Mesothelial cell of epicardium (in vitro differentiated cells): ENCODE measurements at regions not wholly inside any gene's neighbourhood (a gene's known extent, or its start where the extent isn't known, plus 50 kb on each side); places are given as distances from the start of the nearest gene placed in this dataset.
"Not testable (repeated sequence)": the region's sequence is repeated elsewhere in the genome, so short reads cannot be mapped to it uniquely, and the experiment has no call there.

Experiments used
- DNase-seq, 2 experiments: peaks; one replicate each; pipeline ENCODE4 v3.0.0; 2021; ENCODE audit warnings: low spot score in 2 of 2; ENCODE audit not compliant: unreplicated experiment in 2 of 2
- H3K27ac Mint-ChIP-seq: 2 replicates; pipeline ENCODE4 v1.8.0; 2021; ENCODE audit warnings: mixed read lengths
- H3K27me3 Mint-ChIP-seq: 2 replicates; pipeline ENCODE4 v1.8.0; 2021; ENCODE audit warnings: low read depth, mixed read lengths
- H3K36me3 Mint-ChIP-seq: 2 replicates; pipeline ENCODE4 v1.8.0; 2021; ENCODE audit warnings: mixed read lengths
- H3K4me1 Mint-ChIP-seq: 2 replicates; pipeline ENCODE4 v1.8.0; 2021; ENCODE audit warnings: mixed read lengths
- H3K4me3 Mint-ChIP-seq: 2 replicates; pipeline ENCODE4 v1.8.0; 2021; ENCODE audit warnings: mild to moderate bottlenecking, moderate library complexity, mixed read lengths
- H3K9me3 Mint-ChIP-seq: 2 replicates; pipeline ENCODE4 v1.8.0; 2021; ENCODE audit warnings: mixed read lengths
- TF ChIP-seq, protein P1 (sequence below): fragments of 200-600 bp; sonication (generic); IDR thresholded peaks from one replicate; pipeline ENCODE4 v1.5.0; 2021; ENCODE audit warnings: antibody characterized with exemption; ENCODE audit not compliant: unreplicated experiment

DNA sequence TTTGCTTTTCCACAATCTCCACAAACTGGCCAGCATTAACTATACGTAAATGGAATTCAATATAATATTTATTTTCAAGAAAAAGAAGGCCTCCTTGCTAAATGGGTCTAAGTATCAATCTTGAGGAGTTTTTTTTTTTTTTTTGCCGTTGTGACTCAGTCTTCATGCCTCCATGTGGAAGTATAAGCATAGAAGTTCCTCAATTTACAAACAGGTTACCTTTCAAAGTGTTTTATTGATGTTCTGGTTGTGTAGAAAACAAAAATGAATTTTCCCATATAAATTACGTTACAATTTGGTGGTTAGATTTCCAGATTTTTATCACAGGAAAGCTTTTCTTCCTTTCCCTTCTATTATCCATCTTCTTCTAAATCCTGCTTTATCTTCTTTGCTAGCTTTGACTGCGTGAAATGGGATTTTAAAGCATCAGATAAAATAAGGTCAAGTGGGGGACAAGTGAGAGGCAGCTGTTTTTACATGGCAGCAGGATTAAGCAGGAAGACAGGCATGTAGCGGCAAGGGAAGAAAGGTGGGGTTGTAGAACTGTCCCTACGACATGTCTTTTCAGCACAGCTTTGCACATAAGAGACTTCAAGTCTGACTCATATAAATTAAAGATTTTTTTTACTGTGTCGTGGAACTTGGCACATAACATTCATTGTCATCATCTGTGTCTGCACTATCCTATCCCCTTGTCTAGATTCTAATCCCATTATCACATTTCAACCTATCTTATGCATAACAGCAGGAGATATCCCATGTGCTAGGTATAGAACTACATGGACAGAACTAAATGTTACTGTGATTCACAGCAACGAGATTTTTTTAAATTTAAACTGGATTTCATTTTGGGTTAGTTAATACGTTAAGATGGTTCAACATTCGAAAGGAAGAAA, 135.3 kb upstream of the FAM3C start:
- Mint-ChIP-seq H3K27ac (peak overlapping the region; percentile 52), H3K27me3 (no peaks in the 10 kb centered on the region), H3K4me1 (peaks cover 18% of the 10 kb centered on the region), H3K9me3 (peaks cover 28% of the 10 kb centered on the region), H3K36me3 (peaks cover 9% of the 10 kb centered on the region), H3K4me3 (no peak overlapping the region)
- TF ChIP-seq, protein P1, sequence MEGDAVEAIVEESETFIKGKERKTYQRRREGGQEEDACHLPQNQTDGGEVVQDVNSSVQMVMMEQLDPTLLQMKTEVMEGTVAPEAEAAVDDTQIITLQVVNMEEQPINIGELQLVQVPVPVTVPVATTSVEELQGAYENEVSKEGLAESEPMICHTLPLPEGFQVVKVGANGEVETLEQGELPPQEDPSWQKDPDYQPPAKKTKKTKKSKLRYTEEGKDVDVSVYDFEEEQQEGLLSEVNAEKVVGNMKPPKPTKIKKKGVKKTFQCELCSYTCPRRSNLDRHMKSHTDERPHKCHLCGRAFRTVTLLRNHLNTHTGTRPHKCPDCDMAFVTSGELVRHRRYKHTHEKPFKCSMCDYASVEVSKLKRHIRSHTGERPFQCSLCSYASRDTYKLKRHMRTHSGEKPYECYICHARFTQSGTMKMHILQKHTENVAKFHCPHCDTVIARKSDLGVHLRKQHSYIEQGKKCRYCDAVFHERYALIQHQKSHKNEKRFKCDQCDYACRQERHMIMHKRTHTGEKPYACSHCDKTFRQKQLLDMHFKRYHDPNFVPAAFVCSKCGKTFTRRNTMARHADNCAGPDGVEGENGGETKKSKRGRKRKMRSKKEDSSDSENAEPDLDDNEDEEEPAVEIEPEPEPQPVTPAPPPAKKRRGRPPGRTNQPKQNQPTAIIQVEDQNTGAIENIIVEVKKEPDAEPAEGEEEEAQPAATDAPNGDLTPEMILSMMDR, result no peak
- DNase-seq, result no peak

DNA sequence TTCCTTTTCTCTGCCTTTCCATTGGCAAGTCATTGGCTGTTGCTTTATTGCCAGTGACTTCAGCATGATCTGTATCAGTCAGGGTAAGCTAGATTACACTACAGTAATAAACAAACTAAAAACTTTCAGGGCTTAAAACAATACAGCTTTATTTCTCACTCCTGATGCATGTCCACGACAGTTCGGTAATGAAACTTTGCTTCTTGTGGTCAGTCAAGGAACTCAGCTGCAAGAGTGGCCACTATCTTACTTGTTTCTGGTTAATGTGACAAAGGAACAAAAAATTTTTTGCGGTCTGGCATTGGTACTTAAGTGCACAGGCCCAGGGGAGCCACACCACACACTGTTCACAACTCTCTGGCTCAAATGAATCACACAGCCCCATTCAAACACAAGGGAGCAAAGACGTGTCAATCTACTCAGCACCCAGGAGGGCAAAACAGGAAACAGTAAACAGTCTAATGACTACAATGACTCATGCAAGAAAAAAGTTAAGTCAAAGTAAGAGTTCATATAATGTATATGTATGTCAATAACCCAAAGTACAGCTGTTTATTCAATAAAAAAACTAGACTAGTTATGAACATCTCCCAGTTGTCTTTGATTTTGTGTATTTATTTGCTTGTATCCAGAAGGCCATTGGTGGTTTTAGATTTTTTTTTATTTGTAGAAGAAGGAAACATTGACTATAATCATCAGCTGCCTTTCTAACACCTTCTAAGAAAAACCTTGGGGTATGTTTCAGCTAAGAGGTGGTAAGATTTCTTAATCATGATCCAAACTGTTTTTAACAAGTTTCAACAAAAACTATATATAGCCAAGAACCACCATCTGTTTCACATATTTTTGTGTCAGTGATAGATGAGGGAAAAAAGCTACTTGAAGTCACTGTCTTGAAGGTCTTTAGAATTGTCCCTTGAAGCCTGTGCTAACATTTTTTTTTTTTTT, 134.4 kb upstream of the FAM3C start:
- DNase-seq, result no peak
- Mint-ChIP-seq H3K4me3 (no peak overlapping the region), H3K27me3 (no peaks in the 10 kb centered on the region), H3K9me3 (peaks cover 28% of the 10 kb centered on the region), H3K27ac (peak overlapping the region; percentile 52), H3K4me1 (peaks cover 20% of the 10 kb centered on the region), H3K36me3 (peaks cover 9% of the 10 kb centered on the region)
- TF ChIP-seq, protein P1, result no peak

DNA sequence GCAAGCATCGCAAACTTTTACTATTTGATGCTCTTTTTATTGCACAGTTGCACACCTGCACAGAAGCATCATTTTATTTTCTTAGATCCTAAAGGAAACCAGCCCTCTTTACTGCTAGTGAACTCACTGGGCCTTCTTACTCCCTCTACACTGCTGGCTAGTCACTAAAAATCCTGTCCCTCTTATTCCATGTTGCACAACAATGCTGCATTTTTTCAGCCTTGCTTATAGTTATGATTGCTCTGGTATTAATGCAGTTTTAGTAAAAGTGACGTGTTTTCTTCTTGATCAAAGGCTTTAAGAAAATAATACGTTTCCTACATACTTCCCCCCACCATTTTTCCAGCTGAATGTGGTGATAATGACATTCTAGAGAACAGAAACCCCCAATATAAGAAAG, 132.9 kb upstream of the FAM3C start:
- Mint-ChIP-seq H3K27me3 (no peaks in the 10 kb centered on the region), H3K4me1 (peaks cover 22% of the 10 kb centered on the region), H3K9me3 (peaks cover 20% of the 10 kb centered on the region), H3K27ac (no peak overlapping the region), H3K4me3 (no peak overlapping the region), H3K36me3 (peaks cover 9% of the 10 kb centered on the region)
- TF ChIP-seq, protein P1, result no peak
- DNase-seq, result no peak

DNA sequence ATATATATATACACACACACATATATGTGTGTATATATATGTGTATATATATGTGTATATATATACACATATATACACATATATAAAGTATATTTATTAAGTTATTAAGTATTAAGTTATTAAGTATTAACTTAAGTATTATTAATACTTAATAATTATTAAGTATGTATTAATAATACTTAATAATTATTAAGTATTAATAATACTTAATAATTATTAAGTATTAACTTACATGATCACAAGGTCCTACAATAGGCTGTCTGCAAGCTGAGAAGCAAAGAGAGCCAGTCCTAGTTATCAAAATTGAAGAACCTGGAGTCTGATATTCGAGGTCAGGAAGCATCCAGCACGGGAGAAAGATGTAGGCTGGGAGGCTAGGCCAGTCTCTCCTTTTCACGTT, 130.1 kb upstream of the FAM3C start:
- not testable (repeated sequence) for H3K27ac Mint-ChIP-seq, DNase-seq, H3K9me3 Mint-ChIP-seq, H3K4me3 Mint-ChIP-seq, H3K36me3 Mint-ChIP-seq, H3K27me3 Mint-ChIP-seq
- H3K4me1 Mint-ChIP-seq, result peaks cover 19% of the 10 kb centered on the region

DNA sequence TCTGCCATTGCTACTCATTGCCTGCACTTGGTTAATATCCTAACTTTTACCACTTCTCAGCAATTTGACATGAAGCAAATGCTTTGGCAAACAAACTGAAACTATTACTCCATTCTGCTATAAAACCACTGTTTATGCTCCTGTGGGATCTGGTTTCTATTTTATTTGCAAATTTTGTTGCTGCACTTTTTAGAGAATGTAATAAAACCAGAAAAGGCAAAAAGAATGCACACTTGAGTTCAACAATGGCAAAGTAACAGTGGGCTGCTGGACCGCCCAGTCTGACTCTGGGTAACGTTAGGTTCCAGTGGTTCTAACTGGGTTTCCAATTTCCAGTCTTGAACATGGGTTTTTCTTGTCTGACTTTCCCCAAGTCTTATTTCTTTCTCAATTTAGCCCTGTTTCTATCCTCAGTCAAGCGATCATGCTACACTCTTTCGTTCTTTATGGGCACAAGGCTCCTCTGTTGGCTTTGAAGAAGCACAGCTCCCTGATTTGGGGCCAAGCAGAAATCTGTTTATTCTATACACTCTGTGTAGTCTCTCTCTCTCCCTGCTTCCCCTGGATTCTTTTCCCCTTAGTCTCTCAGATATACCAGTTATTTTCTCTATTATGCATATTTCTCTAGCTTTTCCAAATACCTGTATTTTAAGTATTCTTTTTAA, 129.2 kb upstream of the FAM3C start:
- no peak for DNase-seq
- no peaks in the 10 kb centered on the region for H3K9me3 Mint-ChIP-seq
- H3K27ac Mint-ChIP-seq, result peak overlapping the region; percentile 65
- H3K4me1 Mint-ChIP-seq, result peaks cover 9% of the 10 kb centered on the region
- no peaks in the 10 kb centered on the region for H3K36me3 Mint-ChIP-seq
- H3K4me3 Mint-ChIP-seq, result no peak overlapping the region
- TF ChIP-seq, protein P1, result no peak
- H3K27me3 Mint-ChIP-seq, result no peaks in the 10 kb centered on the region
